ENCODE measurements at regions not wholly inside any gene's neighbourhood (a gene's known extent, or its start where the extent isn't known, plus 50 kb on each side); places are given as distances from the start of the nearest gene placed in this dataset.

DNA sequence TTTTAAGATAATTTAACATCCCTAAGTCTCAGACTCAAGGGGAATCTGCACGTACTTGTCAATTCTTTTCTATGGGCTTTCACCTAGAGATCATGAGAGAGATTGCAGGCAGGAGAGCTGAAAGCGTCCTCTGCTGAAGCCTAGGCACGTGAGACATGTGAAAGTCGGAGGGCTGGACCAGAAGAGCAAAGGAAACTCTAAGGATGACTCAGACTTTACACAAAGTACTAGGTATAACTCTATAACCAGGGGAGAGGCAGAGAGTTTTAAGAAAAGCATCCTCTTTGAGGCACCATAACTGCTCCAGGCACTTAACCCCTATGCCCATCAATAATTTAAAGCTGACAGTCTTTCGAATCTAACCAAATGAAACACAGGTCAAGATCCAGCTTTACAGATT, 436.6 kb downstream of the VGLL3 start:
- DNase-seq: no peak
- ChIA-PET POLR2A (no interaction called here), CTCF (no interaction called here)
- Mint-ChIP-seq H3K9me3 (no peaks in the 10 kb centered on the region), H3K27ac (no peak overlapping the region), H3K4me3 (no peak overlapping the region), H3K36me3 (ENCODE audit: low read depth) (no peaks in the 10 kb centered on the region), H3K4me1 (no peaks in the 10 kb centered on the region), H3K27me3 (no peaks in the 10 kb centered on the region)

DNA sequence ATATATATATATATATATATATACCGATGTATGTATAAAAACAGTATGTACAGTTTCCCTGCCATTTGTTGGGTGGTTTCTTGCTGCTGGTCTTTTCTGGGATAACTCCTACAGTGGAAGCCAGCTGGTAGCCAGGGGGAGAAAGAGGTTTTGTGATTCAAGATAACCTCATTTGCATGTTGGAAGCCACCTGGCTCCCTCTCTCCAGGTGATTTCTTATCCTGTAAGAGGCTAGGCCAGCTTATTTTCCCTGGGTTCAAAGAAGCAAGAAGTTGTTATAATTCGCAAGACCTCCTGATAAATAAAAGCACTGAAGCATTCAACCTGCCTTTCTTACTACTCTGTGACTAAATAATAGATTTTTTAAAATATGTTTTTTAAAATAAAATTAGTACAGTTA, 443.3 kb downstream of the VGLL3 start:
- H3K27ac Mint-ChIP-seq: no peak overlapping the region
- POLR2A ChIA-PET: no interaction called here
- H3K27me3 Mint-ChIP-seq: no peaks in the 10 kb centered on the region
- CTCF ChIA-PET: no interaction called here
- H3K9me3 Mint-ChIP-seq: no peaks in the 10 kb centered on the region
- H3K4me1 Mint-ChIP-seq: no peaks in the 10 kb centered on the region
- no peak overlapping the region for H3K4me3 Mint-ChIP-seq
- H3K36me3 Mint-ChIP-seq (ENCODE audit: low read depth): no peaks in the 10 kb centered on the region
- DNase-seq: no peak

DNA sequence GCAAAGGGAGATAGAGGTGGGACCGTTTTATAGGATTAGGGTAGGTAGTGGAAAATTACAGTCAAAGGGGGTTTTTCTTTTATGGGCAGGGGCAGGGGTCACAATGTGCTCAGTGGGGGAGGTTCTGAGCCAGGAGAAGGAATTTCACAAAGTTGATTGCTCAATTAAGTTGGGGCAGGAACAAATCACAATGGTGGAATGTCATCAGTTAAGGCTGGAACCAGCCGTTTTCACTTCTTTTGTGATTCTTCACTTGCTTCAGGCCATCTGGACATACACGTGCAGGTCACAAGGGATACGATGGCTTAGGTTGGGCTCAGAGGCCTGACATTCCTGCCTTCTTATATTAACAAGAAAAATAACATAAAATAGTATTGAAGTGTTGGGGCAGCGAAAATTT, 453.8 kb downstream of the VGLL3 start:
- peaks cover 3% of the 10 kb centered on the region for H3K9me3 Mint-ChIP-seq
- CTCF ChIA-PET: no interaction called here
- H3K4me3 Mint-ChIP-seq: no peak overlapping the region
- DNase-seq: no peak
- H3K4me1 Mint-ChIP-seq: no peaks in the 10 kb centered on the region
- H3K27ac Mint-ChIP-seq: no peak overlapping the region
- H3K36me3 Mint-ChIP-seq (ENCODE audit: low read depth): no peaks in the 10 kb centered on the region
- no peaks in the 10 kb centered on the region for H3K27me3 Mint-ChIP-seq
- POLR2A ChIA-PET: no interaction called here

DNA sequence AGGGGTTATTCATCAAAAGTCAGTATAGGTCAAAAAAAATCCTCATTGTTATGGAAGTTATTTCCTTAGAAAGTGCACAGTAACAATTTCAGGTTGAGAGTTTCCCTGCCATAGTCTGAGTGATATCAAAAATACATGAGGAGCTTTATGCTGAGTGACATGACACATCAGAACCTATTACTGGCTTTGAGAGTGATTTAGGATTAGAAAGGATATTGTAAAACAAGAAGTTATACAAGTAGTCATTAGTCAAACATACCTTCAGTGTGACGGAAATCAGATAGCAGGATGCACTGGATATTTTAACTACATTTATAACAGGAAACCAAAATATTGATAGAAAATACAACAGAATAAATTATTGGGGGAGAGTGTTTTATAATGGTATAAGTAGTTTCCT, 471.1 kb downstream of the VGLL3 start:
- DNase-seq: no peak
- Mint-ChIP-seq H3K27me3 (no peaks in the 10 kb centered on the region), H3K4me1 (no peaks in the 10 kb centered on the region), H3K4me3 (no peak overlapping the region), H3K36me3 (ENCODE audit: low read depth) (no peaks in the 10 kb centered on the region), H3K27ac (no peak overlapping the region), H3K9me3 (no peaks in the 10 kb centered on the region)
- ChIA-PET CTCF (no interaction called here), POLR2A (no interaction called here)

DNA sequence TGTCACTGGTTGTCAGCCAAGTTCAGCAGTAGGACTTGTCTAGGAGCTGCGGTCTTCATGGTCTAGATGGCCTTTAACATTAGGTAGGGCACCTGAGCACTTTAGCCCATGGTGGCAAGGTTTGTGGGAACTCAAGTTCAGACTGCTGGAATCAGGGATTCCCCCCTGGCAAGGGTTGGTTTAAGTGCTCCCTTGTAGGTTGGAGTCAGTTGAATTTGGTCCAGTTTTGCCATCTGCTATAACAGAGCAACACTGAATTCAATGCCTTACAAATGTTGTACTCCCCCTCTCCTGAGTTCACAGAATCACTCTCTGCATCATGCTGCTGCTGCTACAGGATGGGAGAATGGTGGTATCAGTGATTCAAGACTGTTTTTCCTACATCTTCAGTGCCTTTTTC, 509.3 kb downstream of the VGLL3 start:
- H3K27me3 Mint-ChIP-seq: no peaks in the 10 kb centered on the region
- no peaks in the 10 kb centered on the region for H3K36me3 Mint-ChIP-seq (ENCODE audit: low read depth)
- DNase-seq: no peak
- no peaks in the 10 kb centered on the region for H3K4me1 Mint-ChIP-seq
- H3K9me3 Mint-ChIP-seq: no peaks in the 10 kb centered on the region
- CTCF ChIA-PET: no interaction called here
- H3K27ac Mint-ChIP-seq: no peak overlapping the region
- H3K4me3 Mint-ChIP-seq: no peak overlapping the region
- POLR2A ChIA-PET: no interaction called here

DNA sequence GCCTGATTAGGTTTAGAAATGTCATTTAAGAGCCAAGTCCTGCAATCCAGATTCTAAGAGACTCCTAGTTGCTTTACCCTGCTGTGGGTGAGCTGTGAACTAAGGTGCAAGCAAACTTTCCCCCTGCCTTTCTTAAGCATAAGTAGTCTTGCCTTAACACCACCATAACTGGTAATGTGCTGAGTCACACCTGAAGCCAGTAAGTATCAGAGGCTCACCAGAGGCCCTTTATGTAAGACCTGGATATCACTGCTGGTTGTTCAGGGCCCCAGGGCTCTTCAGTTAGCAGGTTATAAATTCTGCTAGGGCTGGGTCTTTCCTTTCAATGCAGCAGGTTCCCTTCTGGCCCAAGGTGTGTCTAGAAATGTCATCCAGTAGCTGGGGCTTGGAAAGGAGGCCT, 509.9 kb downstream of the VGLL3 start:
- H3K4me1 Mint-ChIP-seq: no peaks in the 10 kb centered on the region

DNA sequence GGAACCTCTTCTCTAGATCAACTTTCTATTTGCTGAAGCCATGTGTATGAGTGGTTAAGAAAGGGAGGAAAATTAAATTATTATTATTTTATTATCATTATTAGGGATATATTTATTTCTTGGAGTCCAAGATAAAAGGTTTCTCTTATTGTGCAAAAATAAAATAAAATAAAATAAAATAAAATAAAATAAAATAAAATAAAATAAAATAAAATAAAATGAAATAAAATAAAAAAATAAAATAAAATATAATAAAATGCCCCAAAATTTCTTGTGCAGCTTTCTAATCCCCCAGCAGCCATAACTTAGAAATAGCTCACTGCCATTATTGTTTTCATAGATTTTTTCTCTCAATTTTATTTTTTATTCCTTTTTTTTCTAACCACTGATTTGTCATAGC, 526.8 kb downstream of the VGLL3 start:
- CTCF ChIA-PET: no interaction called here

More for the DNA sequence above, 509.9 kb downstream of the VGLL3 start:
- Mint-ChIP-seq H3K36me3 (ENCODE audit: low read depth) (no peaks in the 10 kb centered on the region), H3K27me3 (no peaks in the 10 kb centered on the region), H3K9me3 (no peaks in the 10 kb centered on the region), H3K4me3 (no peak overlapping the region), H3K27ac (no peak overlapping the region)
- ChIA-PET CTCF (no interaction called here), POLR2A (no interaction called here)
- DNase-seq: no peak

DNA sequence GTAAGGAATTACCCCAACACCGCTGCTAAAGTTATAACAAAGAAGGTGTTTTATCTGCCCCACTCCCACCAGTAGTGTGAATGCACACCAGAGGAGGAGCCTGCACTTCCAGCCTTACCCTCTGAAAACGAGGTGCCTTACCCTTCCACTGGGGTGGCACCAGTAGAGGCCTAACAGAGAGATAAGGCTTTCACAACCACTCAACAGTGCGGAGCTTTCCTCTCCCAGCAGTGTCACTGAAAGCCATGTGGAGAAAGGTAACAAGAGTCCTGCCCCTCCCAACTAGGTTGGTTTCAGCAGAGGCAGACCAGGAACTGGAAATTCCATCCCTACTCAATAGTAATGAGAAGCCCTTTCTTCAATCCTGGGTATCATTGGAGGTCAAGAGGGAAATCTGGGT, 539.2 kb downstream of the VGLL3 start:
- no peaks in the 10 kb centered on the region for H3K27me3 Mint-ChIP-seq
- no peaks in the 10 kb centered on the region for H3K36me3 Mint-ChIP-seq (ENCODE audit: low read depth)
- no peaks in the 10 kb centered on the region for H3K4me1 Mint-ChIP-seq
- ChIA-PET CTCF (no interaction called here), POLR2A (no interaction called here)
- H3K9me3 Mint-ChIP-seq: no peaks in the 10 kb centered on the region
- DNase-seq: no peak
- H3K27ac Mint-ChIP-seq: no peak overlapping the region
- H3K4me3 Mint-ChIP-seq: no peak overlapping the region

More for the DNA sequence above, 526.8 kb downstream of the VGLL3 start:
- Mint-ChIP-seq H3K27ac (no peak overlapping the region), H3K4me3 (no peak overlapping the region), H3K27me3 (no peaks in the 10 kb centered on the region), H3K4me1 (no peaks in the 10 kb centered on the region), H3K36me3 (ENCODE audit: low read depth) (no peaks in the 10 kb centered on the region), H3K9me3 (no peaks in the 10 kb centered on the region)
- POLR2A ChIA-PET: no interaction called here
- no peak for DNase-seq

DNA sequence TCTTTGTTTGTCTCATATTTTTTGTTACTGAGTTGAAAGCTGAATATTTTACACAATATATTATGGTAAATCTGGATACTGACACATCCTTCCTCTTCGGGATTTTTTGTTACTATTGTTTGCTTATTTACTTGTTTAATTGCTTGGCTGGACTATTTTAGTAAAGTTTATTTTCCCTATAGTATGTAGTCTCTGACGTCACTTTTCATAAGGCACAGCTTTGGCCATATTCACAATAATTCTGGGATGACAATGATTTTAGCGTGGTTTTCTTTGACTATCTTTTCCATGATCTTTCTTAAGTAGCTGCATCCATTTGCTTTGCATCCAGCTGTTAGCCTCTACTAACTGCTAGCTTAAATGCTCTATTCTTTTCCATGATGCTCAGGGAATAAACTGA, 552.4 kb downstream of the VGLL3 start:
- H3K9me3 Mint-ChIP-seq: no peaks in the 10 kb centered on the region
- ChIA-PET CTCF (no interaction called here), POLR2A (no interaction called here)
- no peak overlapping the region for H3K4me3 Mint-ChIP-seq
- H3K27me3 Mint-ChIP-seq: no peaks in the 10 kb centered on the region
- H3K27ac Mint-ChIP-seq: no peak overlapping the region
- H3K4me1 Mint-ChIP-seq: no peaks in the 10 kb centered on the region
- DNase-seq: no peak
- H3K36me3 Mint-ChIP-seq (ENCODE audit: low read depth): no peaks in the 10 kb centered on the region

DNA sequence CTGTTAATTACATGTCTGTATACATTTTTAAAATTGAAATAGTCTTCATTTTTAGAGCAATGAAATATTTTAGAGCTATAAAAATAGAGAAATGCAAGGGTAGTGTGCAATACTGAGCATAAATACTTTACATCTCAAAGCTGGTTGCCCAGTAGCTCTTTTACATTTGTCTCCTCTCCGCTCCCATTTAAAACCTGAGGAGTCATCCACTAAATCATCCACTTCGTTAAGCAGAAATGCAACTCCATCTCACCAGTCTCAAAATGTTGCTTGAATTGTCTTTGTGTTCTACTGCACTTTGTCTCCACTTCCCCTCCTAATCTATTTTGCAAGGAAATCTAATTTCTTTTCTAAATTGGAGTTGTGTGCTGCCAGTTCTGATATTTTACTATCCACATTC, 563.6 kb downstream of the VGLL3 start:
- Mint-ChIP-seq H3K36me3 (ENCODE audit: low read depth) (no peaks in the 10 kb centered on the region), H3K27me3 (no peaks in the 10 kb centered on the region), H3K4me3 (no peak overlapping the region), H3K4me1 (no peaks in the 10 kb centered on the region), H3K27ac (no peak overlapping the region), H3K9me3 (peaks cover 6% of the 10 kb centered on the region)
- ChIA-PET CTCF (no interaction called here), POLR2A (no interaction called here)
- no peak for DNase-seq

DNA sequence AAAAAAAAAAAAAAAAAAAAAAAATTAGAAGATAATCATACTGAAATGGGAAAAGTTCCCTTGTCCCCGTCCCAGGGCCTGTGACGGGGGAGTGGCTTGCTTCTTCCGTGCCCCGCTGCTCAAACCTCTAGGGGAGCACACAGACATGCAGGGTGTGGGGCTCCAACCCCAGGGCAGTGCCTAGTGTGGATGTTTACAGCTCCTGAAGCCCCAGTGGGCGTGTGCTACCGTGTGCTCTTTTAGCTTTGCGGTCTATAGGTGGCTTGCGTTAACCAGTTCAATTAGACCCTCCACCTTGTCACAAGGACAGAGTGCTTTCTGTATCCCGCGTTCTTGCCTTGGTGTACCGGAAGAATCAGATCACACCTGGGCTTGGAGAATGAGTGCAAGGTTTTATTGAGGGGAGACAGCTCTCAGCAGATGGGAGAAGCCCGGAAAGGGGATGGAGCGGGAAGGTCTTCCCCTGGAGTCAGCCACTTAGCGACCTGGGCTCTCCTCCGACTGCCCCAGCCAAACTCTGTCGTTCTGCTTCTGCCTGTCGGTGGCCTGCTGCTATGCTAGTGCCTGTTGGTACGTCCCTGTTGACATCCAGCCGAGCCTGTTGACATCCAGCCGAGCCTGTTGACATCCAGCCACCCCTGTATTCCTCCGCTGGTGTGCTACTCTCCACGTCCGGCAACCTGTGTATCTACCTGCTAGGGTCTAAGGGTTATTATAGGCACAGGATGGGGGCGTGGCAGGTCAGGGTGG, 569.8 kb downstream of the VGLL3 start:
- Mint-ChIP-seq H3K4me1 (no peaks in the 10 kb centered on the region), H3K27ac (no peak overlapping the region), H3K36me3 (ENCODE audit: low read depth) (no peaks in the 10 kb centered on the region), H3K4me3 (no peak overlapping the region), H3K9me3 (peaks cover 11% of the 10 kb centered on the region), H3K27me3 (no peaks in the 10 kb centered on the region)
- DNase-seq: no peak
- ChIA-PET POLR2A (no interaction called here), CTCF (no interaction called here)

DNA sequence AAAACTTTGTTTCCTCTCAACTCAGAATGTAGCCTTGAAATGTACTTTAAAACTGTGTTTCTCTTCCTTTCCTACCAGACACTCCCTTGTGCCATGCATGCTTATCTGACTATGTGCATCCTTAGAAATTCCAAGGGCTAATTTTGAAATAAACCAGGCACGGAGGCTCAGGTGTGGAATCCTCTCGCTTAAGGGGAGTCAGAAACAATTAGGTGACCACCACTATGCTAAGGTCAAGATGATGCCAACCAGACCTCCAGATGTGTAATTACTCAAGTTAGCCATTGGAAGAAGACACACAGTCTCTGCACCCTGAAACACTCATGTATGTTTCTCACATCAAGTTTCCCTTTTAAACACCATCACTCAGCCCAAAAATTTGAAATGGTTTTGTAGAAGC, 572.1 kb downstream of the VGLL3 start:
- H3K4me1 Mint-ChIP-seq: no peaks in the 10 kb centered on the region
- H3K4me3 Mint-ChIP-seq: no peak overlapping the region
- CTCF ChIA-PET: no interaction called here
- no peaks in the 10 kb centered on the region for H3K36me3 Mint-ChIP-seq (ENCODE audit: low read depth)
- no peaks in the 10 kb centered on the region for H3K27me3 Mint-ChIP-seq
- DNase-seq: no peak
- no peak overlapping the region for H3K27ac Mint-ChIP-seq
- H3K9me3 Mint-ChIP-seq: peaks cover 5% of the 10 kb centered on the region
- POLR2A ChIA-PET: no interaction called here

DNA sequence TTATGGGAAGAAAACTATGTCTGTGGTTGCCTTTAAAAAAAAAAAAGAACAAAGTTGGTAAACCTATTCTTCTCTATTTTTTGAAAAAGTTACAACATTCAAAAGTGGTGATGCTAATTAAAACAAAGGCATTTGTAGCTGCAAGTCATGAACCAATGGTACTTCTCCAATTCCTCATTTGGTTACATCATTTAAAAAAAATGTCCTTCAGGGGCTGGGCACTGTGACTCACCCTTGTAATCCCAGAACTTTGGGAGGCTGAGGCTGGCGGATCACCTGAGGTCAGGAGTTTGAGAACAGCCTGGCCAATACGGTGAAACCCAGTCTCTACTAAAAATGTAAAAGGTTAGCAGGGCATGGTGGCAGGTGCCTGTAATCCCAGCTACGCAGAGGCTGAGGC, 574.6 kb downstream of the VGLL3 start:
- Mint-ChIP-seq H3K4me3 (no peak overlapping the region), H3K9me3 (peaks cover 5% of the 10 kb centered on the region), H3K36me3 (ENCODE audit: low read depth) (no peaks in the 10 kb centered on the region), H3K27me3 (no peaks in the 10 kb centered on the region), H3K27ac (no peak overlapping the region), H3K4me1 (no peaks in the 10 kb centered on the region)
- POLR2A ChIA-PET: no interaction called here
- DNase-seq: no peak
- CTCF ChIA-PET: no interaction called here

DNA sequence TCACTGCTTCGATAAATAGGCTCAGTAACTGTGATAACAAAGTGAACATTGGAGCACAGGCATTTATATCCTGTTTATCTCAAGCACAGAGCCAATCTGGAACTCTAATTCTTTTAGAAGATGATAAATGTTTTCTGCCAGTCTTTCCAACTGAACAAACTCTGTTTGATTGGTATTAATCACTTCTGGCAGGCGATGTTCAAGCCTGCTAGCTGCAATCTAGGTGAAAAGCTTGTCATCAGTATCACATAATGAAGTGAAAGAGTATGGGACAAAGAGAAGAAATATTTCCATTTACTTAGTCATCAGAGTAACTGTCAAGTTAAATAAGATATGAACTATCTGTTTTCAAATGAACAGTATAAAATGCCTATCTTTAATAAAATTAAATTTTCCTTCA, 577.3 kb downstream of the VGLL3 start:
- POLR2A ChIA-PET: no interaction called here
- Mint-ChIP-seq H3K4me1 (no peaks in the 10 kb centered on the region), H3K4me3 (no peak overlapping the region), H3K27me3 (no peaks in the 10 kb centered on the region), H3K9me3 (peaks cover 2% of the 10 kb centered on the region), H3K36me3 (ENCODE audit: low read depth) (no peaks in the 10 kb centered on the region), H3K27ac (no peak overlapping the region)
- CTCF ChIA-PET: no interaction called here
- no peak for DNase-seq

Data from activated CD4-positive, alpha-beta T cell treated with anti-CD3 and anti-CD28 coated beads, Interleukin-2, amount 10 ng/mL, durations not matched to agents 7 days and 5 days (primary cell).